ENCODE measurements at regions not wholly inside any gene's neighbourhood (a gene's known extent, or its start where the extent isn't known, plus 50 kb on each side); places are given as distances from the start of the nearest gene placed in this dataset.

GRCh38 chr7:84328571-84328970 is 134.0 kb upstream of the SEMA3A start:
- H2BK120ac ChIP-seq (ENCODE audit: low read depth, low read length), result no peak overlapping the region
- H3K9me3 ChIP-seq (replicated peaks in 1 of 2; ENCODE audit: control insufficient read depth in 2 of 2, insufficient read depth in 1 of 2, low read depth in 1 of 2, low read length in 2 of 2), result no peaks in the 10 kb centered on the region
- H2BK15ac ChIP-seq (ENCODE audit: low read length), result no peak overlapping the region
- no peak overlapping the region for H3K4me3 ChIP-seq (ENCODE audit: low read length in 2 of 2)
- no peak overlapping the region for H4K91ac ChIP-seq (ENCODE audit: low read depth, low read length, poor library complexity)
- no peaks in the 10 kb centered on the region for H3K36me3 ChIP-seq (replicated peaks in 1 of 2; ENCODE audit: control insufficient read depth in 2 of 2, insufficient read depth in 2 of 2, low read length in 2 of 2)
- no peak overlapping the region for H3K23ac ChIP-seq (ENCODE audit: low read depth, low read length, poor library complexity)
- no peak overlapping the region for H3K14ac ChIP-seq (ENCODE audit: low read length)
- no peak overlapping the region for H2AK5ac ChIP-seq (ENCODE audit: low read depth, low read length)
- no peak overlapping the region for H3K27ac ChIP-seq (replicated peaks; ENCODE audit: low read length)
- H3K4ac ChIP-seq (ENCODE audit: low read length), result no peak overlapping the region
- H3K4me1 ChIP-seq (ENCODE audit: control insufficient read depth in 2 of 2, insufficient read depth in 1 of 2, low read depth in 1 of 2, low read length in 2 of 2), result peaks cover 2 to 7% of the 10 kb centered on the region in 2 donors
- no peak overlapping the region for H2BK5ac ChIP-seq (ENCODE audit: low read length)
- no peak overlapping the region for H3K18ac ChIP-seq (ENCODE audit: low read length)
- no peak overlapping the region for H3K9ac ChIP-seq (ENCODE audit: low read depth, low read length, poor library complexity)
- H2BK12ac ChIP-seq (ENCODE audit: low read length), result no peak overlapping the region
- peak overlapping the region; percentile 16 for H2AFZ ChIP-seq (ENCODE audit: low read length)
- no peaks in the 10 kb centered on the region for H3K27me3 ChIP-seq (ENCODE audit: control insufficient read depth in 3 of 3, insufficient read depth in 3 of 3, low read depth in 1 of 3, low read length in 3 of 3)
- DNase-seq (ENCODE audit: low spot score), result no peak
- H3K79me1 ChIP-seq (ENCODE audit: low read depth, low read length), result no peaks in the 10 kb centered on the region
- H3K4me2 ChIP-seq (ENCODE audit: insufficient read depth, low read length, poor library complexity, severe bottlenecking), result no peak overlapping the region
- no CpG with 5 or more reads among the region's 2 CpGs for WGBS, 2 donors (ENCODE audit: extremely low coverage in 2 of 2, insufficient read length in 2 of 2, insufficient replicate concordance in 1 of 2)
- no peak overlapping the region for H4K8ac ChIP-seq (ENCODE audit: low read depth, low read length)

- Histone ChIP-seq H4K8ac (ENCODE audit: low read depth, low read length) (no peak overlapping the region), H2BK15ac (ENCODE audit: low read length) (no peak overlapping the region), H3K9me3 (replicated peaks in 1 of 2; ENCODE audit: control insufficient read depth in 2 of 2, insufficient read depth in 1 of 2, low read depth in 1 of 2, low read length in 2 of 2) (peaks cover 0 to 5% of the 10 kb centered on the region in 2 donors), H4K91ac (ENCODE audit: low read depth, low read length, poor library complexity) (no peak overlapping the region), H3K4me3 (ENCODE audit: low read length in 2 of 2) (no peak overlapping the region), H3K4me2 (ENCODE audit: insufficient read depth, low read length, poor library complexity, severe bottlenecking) (no peak overlapping the region), H2BK5ac (ENCODE audit: low read length) (no peak overlapping the region), H3K18ac (ENCODE audit: low read length) (no peak overlapping the region), H3K36me3 (replicated peaks in 1 of 2; ENCODE audit: control insufficient read depth in 2 of 2, insufficient read depth in 2 of 2, low read length in 2 of 2) (no peaks in the 10 kb centered on the region), H2AFZ (ENCODE audit: low read length) (no peak overlapping the region), H2BK12ac (ENCODE audit: low read length) (no peak overlapping the region), H3K4me1 (ENCODE audit: control insufficient read depth in 2 of 2, insufficient read depth in 1 of 2, low read depth in 1 of 2, low read length in 2 of 2) (peaks cover 0 to 3% of the 10 kb centered on the region in 2 donors), H3K27me3 (ENCODE audit: control insufficient read depth in 3 of 3, insufficient read depth in 3 of 3, low read depth in 1 of 3, low read length in 3 of 3) (no peaks in the 10 kb centered on the region), H3K23ac (ENCODE audit: low read depth, low read length, poor library complexity) (no peak overlapping the region), H2AK5ac (ENCODE audit: low read depth, low read length) (no peak overlapping the region), H3K79me1 (ENCODE audit: low read depth, low read length) (no peaks in the 10 kb centered on the region), H3K9ac (ENCODE audit: low read depth, low read length, poor library complexity) (no peak overlapping the region), H3K14ac (ENCODE audit: low read length) (no peak overlapping the region), H2BK120ac (ENCODE audit: low read depth, low read length) (no peak overlapping the region), H3K4ac (ENCODE audit: low read length) (no peak overlapping the region), H3K27ac (replicated peaks; ENCODE audit: low read length) (no peak overlapping the region)
- DNase-seq (ENCODE audit: low spot score), result no peak
Measured at GRCh38 chr7:84324136-84324630, 129.6 kb upstream of the SEMA3A start.

- no peak overlapping the region for H3K4me2 ChIP-seq (ENCODE audit: insufficient read depth, low read length, poor library complexity, severe bottlenecking)
- no peak overlapping the region for H2AK5ac ChIP-seq (ENCODE audit: low read depth, low read length)
- H3K79me1 ChIP-seq (ENCODE audit: low read depth, low read length), result no peaks in the 10 kb centered on the region
- no peak overlapping the region for H2BK120ac ChIP-seq (ENCODE audit: low read depth, low read length)
- H3K27ac ChIP-seq (replicated peaks; ENCODE audit: low read length), result no peak overlapping the region
- no peak overlapping the region for H4K8ac ChIP-seq (ENCODE audit: low read depth, low read length)
- no peak overlapping the region for H3K4me3 ChIP-seq (ENCODE audit: low read length in 2 of 2)
- H3K18ac ChIP-seq (ENCODE audit: low read length), result no peak overlapping the region
- H3K4me1 ChIP-seq (ENCODE audit: control insufficient read depth in 2 of 2, insufficient read depth in 1 of 2, low read depth in 1 of 2, low read length in 2 of 2), result no peaks in the 10 kb centered on the region
- peaks cover 0 to 5% of the 10 kb centered on the region in 2 donors for H3K9me3 ChIP-seq (replicated peaks in 1 of 2; ENCODE audit: control insufficient read depth in 2 of 2, insufficient read depth in 1 of 2, low read depth in 1 of 2, low read length in 2 of 2)
- no peak overlapping the region for H3K9ac ChIP-seq (ENCODE audit: low read depth, low read length, poor library complexity)
- H3K14ac ChIP-seq (ENCODE audit: low read length), result no peak overlapping the region
- no peak overlapping the region for H2BK5ac ChIP-seq (ENCODE audit: low read length)
- H2AFZ ChIP-seq (ENCODE audit: low read length), result no peak overlapping the region
- no peak overlapping the region for H2BK15ac ChIP-seq (ENCODE audit: low read length)
- no peaks in the 10 kb centered on the region for H3K27me3 ChIP-seq (ENCODE audit: control insufficient read depth in 3 of 3, insufficient read depth in 3 of 3, low read depth in 1 of 3, low read length in 3 of 3)
- no peak overlapping the region for H3K23ac ChIP-seq (ENCODE audit: low read depth, low read length, poor library complexity)
- no peak overlapping the region for H3K4ac ChIP-seq (ENCODE audit: low read length)
- no peaks in the 10 kb centered on the region for H3K36me3 ChIP-seq (replicated peaks in 1 of 2; ENCODE audit: control insufficient read depth in 2 of 2, insufficient read depth in 2 of 2, low read length in 2 of 2)
- H4K91ac ChIP-seq (ENCODE audit: low read depth, low read length, poor library complexity), result no peak overlapping the region
- DNase-seq (ENCODE audit: low spot score), result no peak
- H2BK12ac ChIP-seq (ENCODE audit: low read length), result no peak overlapping the region
Measured at GRCh38 chr7:84317536-84317935, 122.9 kb upstream of the SEMA3A start.

GRCh38 chr7:84314263-84314662 is 119.7 kb upstream of the SEMA3A start:
- H2BK120ac ChIP-seq (ENCODE audit: low read depth, low read length), result no peak overlapping the region
- H2AFZ ChIP-seq (ENCODE audit: low read length), result no peak overlapping the region
- no peak overlapping the region for H3K4ac ChIP-seq (ENCODE audit: low read length)
- no peak overlapping the region for H4K8ac ChIP-seq (ENCODE audit: low read depth, low read length)
- H2BK5ac ChIP-seq (ENCODE audit: low read length), result no peak overlapping the region
- no peaks in the 10 kb centered on the region for H3K79me1 ChIP-seq (ENCODE audit: low read depth, low read length)
- no CpG with 5 or more reads among the region's 2 CpGs for WGBS, 2 donors (ENCODE audit: extremely low coverage in 2 of 2, insufficient read length in 2 of 2, insufficient replicate concordance in 1 of 2)
- H3K9me3 ChIP-seq (replicated peaks in 1 of 2; ENCODE audit: control insufficient read depth in 2 of 2, insufficient read depth in 1 of 2, low read depth in 1 of 2, low read length in 2 of 2), result no peaks in the 10 kb centered on the region
- no peak overlapping the region for H3K9ac ChIP-seq (ENCODE audit: low read depth, low read length, poor library complexity)
- H3K23ac ChIP-seq (ENCODE audit: low read depth, low read length, poor library complexity), result no peak overlapping the region
- H2BK12ac ChIP-seq (ENCODE audit: low read length), result no peak overlapping the region
- H4K91ac ChIP-seq (ENCODE audit: low read depth, low read length, poor library complexity), result no peak overlapping the region
- no peak overlapping the region for H3K4me3 ChIP-seq (ENCODE audit: low read length in 2 of 2)
- H3K27ac ChIP-seq (replicated peaks; ENCODE audit: low read length), result no peak overlapping the region
- H2AK5ac ChIP-seq (ENCODE audit: low read depth, low read length), result no peak overlapping the region
- H3K14ac ChIP-seq (ENCODE audit: low read length), result no peak overlapping the region
- H3K27me3 ChIP-seq (ENCODE audit: control insufficient read depth in 3 of 3, insufficient read depth in 3 of 3, low read depth in 1 of 3, low read length in 3 of 3), result no peaks in the 10 kb centered on the region
- H3K4me2 ChIP-seq (ENCODE audit: insufficient read depth, low read length, poor library complexity, severe bottlenecking), result no peak overlapping the region
- H2BK15ac ChIP-seq (ENCODE audit: low read length), result no peak overlapping the region
- no peaks in the 10 kb centered on the region for H3K36me3 ChIP-seq (replicated peaks in 1 of 2; ENCODE audit: control insufficient read depth in 2 of 2, insufficient read depth in 2 of 2, low read length in 2 of 2)
- no peak for DNase-seq (ENCODE audit: low spot score)
- no peaks in the 10 kb centered on the region for H3K4me1 ChIP-seq (ENCODE audit: control insufficient read depth in 2 of 2, insufficient read depth in 1 of 2, low read depth in 1 of 2, low read length in 2 of 2)
- H3K18ac ChIP-seq (ENCODE audit: low read length), result no peak overlapping the region

Measured in neuronal stem cell (in vitro differentiated cells).